Adrenal gland (tissue), 9 donors: ENCODE measurements at regions not wholly inside any gene's neighbourhood (a gene's known extent, or its start where the extent isn't known, plus 50 kb on each side); places are given as distances from the start of the nearest gene placed in this dataset.

ENCODE experiments used
- DNase-seq, 7 donors: peaks; one replicate each; pipeline ENCODE4 v3.0.0-alpha.2; 2019 to 2020
- H3K27ac ChIP-seq, 5 donors: fragments of 200-600 bp; sonication (generic) in 4 of 5; 1 replicate in 3 of 5; 2 replicates in 2 of 5; pipeline versions ENCODE4 v1.5.1 to v1.8.0; 2016 to 2020; ENCODE audit warnings: mild to moderate bottlenecking in 1 of 5
- H3K27me3 ChIP-seq: fragments of 200-600 bp; 2 replicates; pipeline ENCODE4 v1.8.0; 2021
- H3K36me3 ChIP-seq, 2 donors: fragments of 200-600 bp; replicated peaks in 1 of 2; 1 replicate in 1 of 2; 2 replicates in 1 of 2; pipeline versions ENCODE4 v1.5.1 to v1.8.0; 2018 to 2022
- H3K4me1 ChIP-seq, 2 donors: fragments of 200-600 bp; replicated peaks in 1 of 2; 1 replicate in 1 of 2; 2 replicates in 1 of 2; pipeline versions ENCODE4 v1.5.1 to v1.8.0; 2018 to 2021
- H3K4me3 ChIP-seq, 4 donors: fragments of 200-600 bp; sonication (generic) in 3 of 4; one replicate each; pipeline ENCODE4 v1.5.1; 2016 to 2018
- H3K9me3 ChIP-seq, 3 donors: fragments of 200-600 bp; sonication (generic) in 1 of 3; replicated peaks in 1 of 3; 1 replicate in 2 of 3; 2 replicates in 1 of 3; pipeline versions ENCODE4 v1.5.1 to v1.8.0; 2016 to 2021
- CTCF ChIP-seq, 6 experiments: fragments of 450-650 bp in 4 of 6; fragments of 200-600 bp in 2 of 6; sonication (generic) in 1 of 6; IDR thresholded peaks; 1 replicate in 5 of 6; 2 replicates in 1 of 6; pipeline versions ENCODE4 v1.5.1 to v1.8.0; 2016 to 2021; ENCODE audit warnings: antibody characterized with exemption in 6 of 6, mild to moderate bottlenecking in 2 of 6, moderate library complexity in 1 of 6
- POLR2A ChIP-seq, 2 donors: fragments of 450-650 bp; IDR thresholded peaks; one replicate each; pipeline ENCODE4 v1.6.1; 2017; ENCODE audit warnings: antibody characterized with exemption in 2 of 2, mild to moderate bottlenecking in 2 of 2, moderate library complexity in 1 of 2
- WGBS, 4 donors: extraction: QIAGEN DNeasy Blood & Tissue Kit in 2 of 4; methylation state at CpG; one replicate each; pipeline versions ENCODE4 v1.1.5 to v1.1.7; 2013 to 2017; 5-methylcytosine and 5-hydroxymethylcytosine counted together
- intact Hi-C, 2 donors: fragments of 100-400 bp; cut with DNase I; formaldehyde crosslinking; loops; one replicate each; pipeline versions ENCODE4 v1.14.1 to v1.15.0; 2022 to 2023
- donor health status: healthy with polysubstance abuse.
- donor health status: Bipolar disorder and iron deficiency.
- donor health status: DM: yes; HTN: yes; CAD: no.
- donor health status: DM: no; HTN: no; CAD: no.
- donor health status: DM: no; HTN: no; CAD: no.

- WGBS, 4 donors = 42 to 60% (median 51%) methylated on average over 2 of the region's 2 CpGs
- TF ChIP-seq POLR2A (IDR thresholded peaks at IDR 0.05) (no peak), CTCF (IDR thresholded peaks at IDR 0.05) (no peak)
- Histone ChIP-seq H3K36me3 (no peaks in the 10 kb centered on the region), H3K9me3 (no peaks in the 10 kb centered on the region), H3K4me3 (no peak overlapping the region), H3K27me3 (no peaks in the 10 kb centered on the region), H3K4me1 (peaks cover 0 to 7% of the 10 kb centered on the region in 2 donors), H3K27ac (no peak overlapping the region)
- no peak for DNase-seq
- intact Hi-C loops = no loop called here
Measured at GRCh38 chr1:170460414-170461155, 71.4 kb upstream of the GORAB start.

DNA sequence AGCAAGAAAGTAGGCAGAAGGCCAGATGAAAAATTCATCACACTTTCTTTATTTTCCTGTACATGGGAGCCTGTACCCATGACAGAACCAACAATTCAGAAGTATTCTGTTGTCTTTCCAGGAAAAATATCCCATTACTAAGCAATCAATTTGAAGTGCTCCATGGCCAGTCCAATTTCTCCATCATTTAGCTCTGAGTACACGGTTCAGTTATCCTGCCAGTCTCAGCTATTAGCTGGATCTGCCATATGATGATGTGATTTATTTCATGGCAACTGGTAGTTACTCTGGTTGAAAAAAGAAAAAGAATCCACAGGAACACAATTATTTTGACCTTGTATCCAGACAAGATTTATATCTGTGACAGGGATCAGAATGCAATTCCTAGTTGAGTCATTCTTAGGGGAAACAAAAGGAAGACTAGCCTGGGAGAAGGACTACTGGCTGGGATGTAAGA, 70.6 kb upstream of the GORAB start:
- peak overlapping the region in 2 of 5 donors; percentile 5 to 26 for H3K27ac ChIP-seq

DNA sequence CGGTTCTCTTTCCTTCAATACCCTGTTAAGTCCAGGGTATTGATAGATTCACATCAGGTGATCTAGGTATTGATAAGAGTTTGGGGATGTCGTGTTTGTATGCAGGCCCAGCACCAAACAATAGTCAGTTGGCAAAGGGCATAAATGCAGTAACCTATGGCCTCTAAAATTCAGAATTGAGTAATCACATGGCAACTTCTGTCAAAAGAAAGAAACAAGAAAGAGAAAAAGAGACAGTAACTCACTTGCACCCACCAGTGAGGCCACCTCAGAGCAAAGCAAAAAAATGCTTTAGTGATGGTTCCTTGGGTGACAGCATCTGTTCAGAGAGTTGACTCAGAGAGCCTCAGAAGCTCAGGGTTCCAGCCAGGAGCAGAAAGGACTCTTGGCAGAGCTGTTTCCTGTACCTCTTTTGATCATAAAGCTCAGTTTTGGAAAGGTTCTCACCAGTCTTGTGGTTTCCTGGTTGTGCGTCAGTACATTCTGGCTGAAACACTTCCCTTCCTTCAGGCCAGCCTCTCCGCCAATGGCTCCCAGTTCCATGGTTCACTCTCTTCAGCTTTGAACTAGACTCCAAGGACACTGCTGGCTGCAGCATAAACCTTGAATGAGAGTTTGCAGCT, 70.1 kb upstream of the GORAB start:
- peak in 5 of 7 donors; percentile 17 to 48 (median 29) for DNase-seq
- H3K27me3 ChIP-seq = no peaks in the 10 kb centered on the region
- H3K4me1 ChIP-seq = peaks cover 0 to 7% of the 10 kb centered on the region in 2 donors
- no peaks in the 10 kb centered on the region for H3K9me3 ChIP-seq
- intact Hi-C loops = no loop called here
- 42 to 53% (median 50%) methylated on average over 4 of the region's 4 CpGs for WGBS, 4 donors
- TF ChIP-seq POLR2A (IDR thresholded peaks at IDR 0.05) (no peak), CTCF (IDR thresholded peaks at IDR 0.05) (no peak)
- no peaks in the 10 kb centered on the region for H3K36me3 ChIP-seq
- no peak overlapping the region for H3K4me3 ChIP-seq
- peak overlapping the region in 2 of 5 donors; percentile 5 to 26 for H3K27ac ChIP-seq

More for the DNA sequence above, 70.6 kb upstream of the GORAB start:
- no peak for TF ChIP-seq CTCF (IDR thresholded peaks at IDR 0.05)
- no peak for TF ChIP-seq POLR2A (IDR thresholded peaks at IDR 0.05)
- DNase-seq = no peak
- no peaks in the 10 kb centered on the region for H3K27me3 ChIP-seq
- no peak overlapping the region for H3K4me3 ChIP-seq
- intact Hi-C loops = no loop called here
- H3K36me3 ChIP-seq = no peaks in the 10 kb centered on the region
- no peaks in the 10 kb centered on the region for H3K9me3 ChIP-seq
- peaks cover 0 to 7% of the 10 kb centered on the region in 2 donors for H3K4me1 ChIP-seq
- 28 to 49% (median 41%) methylated on average over 1 of the region's 1 CpG for WGBS, 4 donors

- H3K9me3 ChIP-seq = no peaks in the 10 kb centered on the region
- H3K4me1 ChIP-seq = no peaks in the 10 kb centered on the region
- DNase-seq = no peak
- H3K27ac ChIP-seq = no peak overlapping the region
- intact Hi-C loops = no loop called here
- TF ChIP-seq POLR2A (IDR thresholded peaks at IDR 0.05) = no peak
- WGBS, 4 donors = 37 to 58% (median 44%) methylated on average over 1 of the region's 1 CpG
- H3K27me3 ChIP-seq = no peaks in the 10 kb centered on the region
- H3K36me3 ChIP-seq = no peaks in the 10 kb centered on the region
- no peak overlapping the region for H3K4me3 ChIP-seq
Measured at GRCh38 chr1:170470121-170470520, 61.8 kb upstream of the GORAB start.
